HCT116 (cell line): ENCODE measurements at regions not wholly inside any gene's neighbourhood (a gene's known extent, or its start where the extent isn't known, plus 50 kb on each side); places are given as distances from the start of the nearest gene placed in this dataset.

Experiments used
- ATAC-seq: fragments of 200-7000 bp; cut with Tn5 transposase; 2 replicates; pipeline ENCODE4 v1.9.1; 2020; ENCODE audit warnings: mild to moderate bottlenecking, moderate library complexity
- BruUV-seq: library from RNA; stranded (reverse); fragments of 400-500 nt; replicated peaks from 2 replicates; lab custom pipeline; 2021; lab: Mats Ljungman, UMichigan
- CTCF ChIA-PET: fragments of 300-600 bp; sonication (Branson Sonifier 250); formaldehyde crosslinking; loops from one replicate; lab custom pipeline; 2021; ENCODE audit warnings: antibody characterized with exemption; lab: Charles Lee
- POLR2A ChIA-PET: fragments of 300-600, 350-600 bp; sonication (Branson Sonifier 250); formaldehyde crosslinking; loops from one replicate; lab custom pipeline; 2021; ENCODE audit warnings: antibody characterized with exemption; lab: Charles Lee
- RAD21 ChIA-PET, 2 experiments: fragments of 300-600 bp; sonication (Branson Sonifier 250); formaldehyde crosslinking; loops; one replicate each; lab custom pipeline; 2023; ENCODE audit warnings: low total read pairs in 2 of 2; ENCODE audit not compliant: uncharacterized antibody in 2 of 2, unreplicated experiment in 2 of 2, low non-redundant PET in 1 of 2; lab: Charles Lee
- DNase-seq: peaks from one replicate; pipeline ENCODE4 v3.0.0-alpha.2; 2010; ENCODE audit warnings: low read depth, low spot score
- H2AFZ ChIP-seq: fragments of 200-600 bp; shearing (Covaris generic), sonication (generic); 2 replicates; pipeline ENCODE4 v1.6.1; 2017; ENCODE audit warnings: low read depth, mixed run types, mixed read lengths, antibody characterized with exemption, low read length; ENCODE audit not compliant: poor library complexity, severe bottlenecking
- H3K27ac ChIP-seq: 2 replicates; pipeline ENCODE4 v1.5.1; 2012; ENCODE audit warnings: low read depth, low read length
- H3K27me3 ChIP-seq: fragments of 200-600 bp; sonication (generic); 2 replicates; pipeline ENCODE4 v1.6.1; 2016; ENCODE audit warnings: mixed run types, low read length, mixed read lengths; ENCODE audit not compliant: insufficient read depth
- H3K36me3 ChIP-seq, 2 experiments: fragments of 200-500 bp in 1 of 2; fragments of 200-600 bp in 1 of 2; sonication (Bioruptor generic) in 1 of 2; sonication (generic) in 1 of 2; 2 replicates each; pipeline versions ENCODE4 v1.5.1 to v1.6.1; 2014 to 2016; ENCODE audit warnings: low read length in 2 of 2, inconsistent platforms in 1 of 2, mixed read lengths in 1 of 2, mixed run types in 1 of 2; ENCODE audit not compliant: insufficient read depth in 2 of 2, control insufficient read depth in 1 of 2
- H3K4me1 ChIP-seq, 2 experiments: fragments of 200-600 bp in 1 of 2; sonication (generic) in 1 of 2; 2 replicates each; pipeline versions ENCODE4 v1.5.1 to v1.6.1; 2012 to 2017; ENCODE audit warnings: low read length in 2 of 2, inconsistent platforms in 1 of 2, mild to moderate bottlenecking in 1 of 2, mixed read lengths in 1 of 2, mixed run types in 1 of 2, moderate library complexity in 1 of 2; ENCODE audit not compliant: insufficient read depth in 2 of 2, control insufficient read depth in 1 of 2
- H3K4me2 ChIP-seq: fragments of 200-600 bp; sonication (generic); 2 replicates; pipeline ENCODE4 v1.6.1; 2017; ENCODE audit warnings: mixed run types, low read length, mixed read lengths
- H3K4me3 ChIP-seq, 2 experiments: fragments of 200-600 bp in 1 of 2; sonication (generic) in 1 of 2; replicated peaks in 1 of 2; 2 replicates each; pipeline ENCODE4 v1.5.1; 2011 to 2016; ENCODE audit warnings: low read length in 2 of 2, control low read depth in 1 of 2, low read depth in 1 of 2, mild to moderate bottlenecking in 1 of 2, mixed read lengths in 1 of 2, mixed run types in 1 of 2
- H3K79me2 ChIP-seq: fragments of 200-600 bp; sonication (generic); 2 replicates; pipeline ENCODE4 v1.6.1; 2017; ENCODE audit warnings: mild to moderate bottlenecking, mixed run types, low read length, moderate library complexity, mixed read lengths; ENCODE audit not compliant: insufficient read depth
- H3K9ac ChIP-seq: fragments of 200-600 bp; sonication (generic); 2 replicates; pipeline ENCODE4 v1.6.1; 2016; ENCODE audit warnings: low read length, mixed read lengths
- H3K9me2 ChIP-seq: fragments of 200-600 bp; sonication (generic), shearing (Covaris generic); 2 replicates; pipeline ENCODE4 v1.6.1; 2017; ENCODE audit warnings: mixed run types, mild to moderate bottlenecking, moderate library complexity; ENCODE audit not compliant: insufficient read depth
- H3K9me3 ChIP-seq, 2 experiments: fragments of 200-500 bp in 1 of 2; fragments of 200-600 bp in 1 of 2; sonication (Bioruptor generic) in 1 of 2; sonication (generic) in 1 of 2; 2 replicates each; pipeline ENCODE4 v1.6.1; 2014 to 2017; ENCODE audit warnings: low read length in 2 of 2, mixed read lengths in 2 of 2, inconsistent platforms in 1 of 2, low read depth in 1 of 2, mild to moderate bottlenecking in 1 of 2, mixed run types in 1 of 2, moderate library complexity in 1 of 2; ENCODE audit not compliant: control insufficient read depth in 1 of 2, insufficient read depth in 1 of 2
- H4K20me1 ChIP-seq: fragments of 200-600 bp; sonication (generic), shearing (Covaris generic); 2 replicates; pipeline ENCODE4 v1.6.1; 2017; ENCODE audit warnings: mixed run types, mild to moderate bottlenecking, moderate library complexity; ENCODE audit not compliant: insufficient read depth
- CBX3 ChIP-seq: IDR thresholded peaks from 2 replicates; pipeline ENCODE4 v1.6.1; 2012; ENCODE audit warnings: low read depth
- EGR1 ChIP-seq: IDR thresholded peaks from 2 replicates; pipeline ENCODE4 v1.6.1; 2012; ENCODE audit warnings: low read depth
- ELF1 ChIP-seq: IDR thresholded peaks from 2 replicates; pipeline ENCODE4 v1.6.1; 2012; ENCODE audit warnings: low read depth, borderline replicate concordance
- EZH2 ChIP-seq: fragments of 200-600 bp; sonication (generic); IDR thresholded peaks from 2 replicates; pipeline ENCODE4 v1.6.1; 2017; ENCODE audit warnings: antibody characterized with exemption, mixed run types
- TCF7L2 ChIP-seq: IDR thresholded peaks from 2 replicates; pipeline ENCODE4 v1.7.0; 2011; ENCODE audit warnings: borderline replicate concordance, inconsistent platforms; ENCODE audit not compliant: insufficient read depth, insufficient read length; ENCODE audit errors: extremely low read depth
- ZNF274 ChIP-seq: fragments of 200-500 bp; sonication (Bioruptor generic); IDR thresholded peaks from 2 replicates; pipeline ENCODE4 v1.6.1; 2014; ENCODE audit warnings: mild to moderate bottlenecking, low read depth, low read length, inconsistent platforms
- intact Hi-C: fragments of 100-400 bp; cut with micrococcal nuclease; formaldehyde crosslinking; loops from 2 replicates; pipeline ENCODE4 v1.10.0; 2022
- TF ChIP-seq, protein P1 (sequence below), 3 experiments: fragments of 200-600 bp in 1 of 3; sonication (generic) in 1 of 3; IDR thresholded peaks in 2 of 3; conservative IDR thresholded peaks in 1 of 3; 2 replicates each; pipeline ENCODE4 v1.5.1; 2012 to 2017; ENCODE audit warnings: low read depth in 2 of 3, low read length in 2 of 3, antibody characterized with exemption in 1 of 3, borderline replicate concordance in 1 of 3, control low read depth in 1 of 3, mild to moderate bottlenecking in 1 of 3, mixed read lengths in 1 of 3, mixed run types in 1 of 3, moderate library complexity in 1 of 3; ENCODE audit not compliant: insufficient read depth in 1 of 3
- TF ChIP-seq, protein P2 (sequence below): IDR thresholded peaks from 2 replicates; pipeline ENCODE4 v1.6.1; 2012
- TF ChIP-seq, protein P3 (sequence below): IDR thresholded peaks from 2 replicates; pipeline ENCODE4 v1.6.1; 2012

DNA sequence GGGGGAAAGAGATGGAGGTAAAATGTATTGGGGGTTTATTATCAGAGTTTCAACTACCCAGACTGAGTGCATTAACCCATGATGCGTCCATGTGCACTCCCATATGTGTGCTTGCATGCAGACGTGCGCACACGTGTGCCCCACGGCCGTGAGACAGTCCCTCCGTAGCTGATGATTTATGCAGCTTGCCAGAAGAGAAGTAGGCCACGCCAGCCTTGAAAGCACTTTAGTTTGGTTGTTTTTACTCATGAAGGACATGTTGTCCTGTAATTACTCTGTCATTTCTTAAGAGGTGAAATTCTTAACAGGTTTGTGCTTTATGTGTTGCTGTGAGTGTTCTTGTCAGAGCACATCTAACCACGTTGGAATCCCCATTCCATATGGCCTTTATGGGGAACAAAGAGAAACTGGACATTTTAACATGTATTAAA lies 467.8 kb downstream of the LMO4 start (continued):
- TF ChIP-seq, protein P1, sequence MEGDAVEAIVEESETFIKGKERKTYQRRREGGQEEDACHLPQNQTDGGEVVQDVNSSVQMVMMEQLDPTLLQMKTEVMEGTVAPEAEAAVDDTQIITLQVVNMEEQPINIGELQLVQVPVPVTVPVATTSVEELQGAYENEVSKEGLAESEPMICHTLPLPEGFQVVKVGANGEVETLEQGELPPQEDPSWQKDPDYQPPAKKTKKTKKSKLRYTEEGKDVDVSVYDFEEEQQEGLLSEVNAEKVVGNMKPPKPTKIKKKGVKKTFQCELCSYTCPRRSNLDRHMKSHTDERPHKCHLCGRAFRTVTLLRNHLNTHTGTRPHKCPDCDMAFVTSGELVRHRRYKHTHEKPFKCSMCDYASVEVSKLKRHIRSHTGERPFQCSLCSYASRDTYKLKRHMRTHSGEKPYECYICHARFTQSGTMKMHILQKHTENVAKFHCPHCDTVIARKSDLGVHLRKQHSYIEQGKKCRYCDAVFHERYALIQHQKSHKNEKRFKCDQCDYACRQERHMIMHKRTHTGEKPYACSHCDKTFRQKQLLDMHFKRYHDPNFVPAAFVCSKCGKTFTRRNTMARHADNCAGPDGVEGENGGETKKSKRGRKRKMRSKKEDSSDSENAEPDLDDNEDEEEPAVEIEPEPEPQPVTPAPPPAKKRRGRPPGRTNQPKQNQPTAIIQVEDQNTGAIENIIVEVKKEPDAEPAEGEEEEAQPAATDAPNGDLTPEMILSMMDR (IDR thresholded peaks at IDR 0.05 in 2 of 3, conservative IDR thresholded peaks at IDR 0.05 in 1 of 3; ENCODE audit: borderline replicate concordance in 1 of 3, insufficient read depth in 1 of 3, low read depth in 2 of 3, low read length in 2 of 3) = no peak
- TF ChIP-seq, protein P2, sequence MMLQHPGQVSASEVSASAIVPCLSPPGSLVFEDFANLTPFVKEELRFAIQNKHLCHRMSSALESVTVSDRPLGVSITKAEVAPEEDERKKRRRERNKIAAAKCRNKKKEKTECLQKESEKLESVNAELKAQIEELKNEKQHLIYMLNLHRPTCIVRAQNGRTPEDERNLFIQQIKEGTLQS = no peak
- TF ChIP-seq ZNF274 = no peak
- TF ChIP-seq, protein P3, sequence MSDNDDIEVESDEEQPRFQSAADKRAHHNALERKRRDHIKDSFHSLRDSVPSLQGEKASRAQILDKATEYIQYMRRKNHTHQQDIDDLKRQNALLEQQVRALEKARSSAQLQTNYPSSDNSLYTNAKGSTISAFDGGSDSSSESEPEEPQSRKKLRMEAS = no peak
- no peak for TF ChIP-seq ELF1
- no peak for TF ChIP-seq EGR1
- no peak for TF ChIP-seq TCF7L2
- TF ChIP-seq EZH2 = no peak

DNA sequence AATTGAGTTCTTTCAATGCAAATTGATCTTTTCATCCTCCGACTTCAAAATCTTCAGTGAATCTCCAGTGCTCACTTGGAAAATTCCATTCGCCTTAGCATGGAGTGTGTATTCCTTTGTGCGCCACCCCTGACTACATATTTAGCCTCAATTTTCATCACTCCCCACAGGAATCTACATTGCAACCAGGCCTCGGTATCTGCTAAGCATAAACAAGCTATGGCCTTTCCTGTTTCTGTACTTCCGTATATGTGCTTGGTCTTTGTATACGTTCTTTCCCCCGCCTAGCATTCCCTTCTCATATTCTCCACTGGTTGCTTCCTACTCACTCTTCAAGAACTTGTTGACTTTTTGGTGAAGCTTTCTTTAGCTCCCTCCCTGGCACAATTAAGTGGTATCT lies 470.8 kb downstream of the LMO4 start:
- no peaks in the 10 kb centered on the region for H3K36me3 ChIP-seq
- no peaks in the 10 kb centered on the region for H3K9me2 ChIP-seq
- no peaks in the 10 kb centered on the region for H4K20me1 ChIP-seq
- no peaks in the 10 kb centered on the region for H3K79me2 ChIP-seq
- H3K27ac ChIP-seq = no peak overlapping the region
- no peak overlapping the region for H3K9ac ChIP-seq
- intact Hi-C loops = loop anchor here (10.0 kb wide), 1 partner anchor 155 kb away; no protein-coding TSS in a partner anchor
- POLR2A ChIA-PET = no interaction called here
- no peak overlapping the region for H3K4me3 ChIP-seq
- BruUV-seq = no TSS peak
- CTCF ChIA-PET = no interaction called here
- DNase-seq = no peak
- peaks cover 21 to 25% of the 10 kb centered on the region in 2 experiments for H3K4me1 ChIP-seq
- H3K4me2 ChIP-seq = no peak overlapping the region
- RAD21 ChIA-PET = no interaction called here
- ATAC-seq = no peak
- H3K9me3 ChIP-seq = no peaks in the 10 kb centered on the region
- TF ChIP-seq TCF7L2 (no peak), CBX3 (no peak)
- no peak overlapping the region for H2AFZ ChIP-seq
- no peaks in the 10 kb centered on the region for H3K27me3 ChIP-seq
